Heart left ventricle (tissue), 13 donors: ENCODE measurements at regions not wholly inside any gene's neighbourhood (a gene's known extent, or its start where the extent isn't known, plus 50 kb on each side); places are given as distances from the start of the nearest gene placed in this dataset.

Experiments used
- POLR2A ChIP-seq, 2 donors: fragments of 450-650 bp; IDR thresholded peaks; one replicate each; pipeline ENCODE4 v1.6.1; 2017; ENCODE audit warnings: antibody characterized with exemption in 2 of 2, mild to moderate bottlenecking in 2 of 2, moderate library complexity in 2 of 2
- TF ChIP-seq, protein P1 (sequence below), 12 donors: fragments of 200-600 bp; sonication (generic) in 4 of 12; IDR thresholded peaks; one replicate each; pipeline versions ENCODE4 v1.5.0 to v1.8.0; 2018 to 2022; ENCODE audit warnings: antibody characterized with exemption in 12 of 12, mild to moderate bottlenecking in 5 of 12
- donor health status: ischemic (EF 13 %, LVEDD 7.1; RV severe dilation, severe dysfunction).
- donor health status: DM: no; HTN: yes; CAD: no.
- donor health status: DM: no; HTN: no; CAD: no.
- donor health status: ischemic (EF 25% LVEDD 6.9; RV normal size, moderate dysfunction).
- donor health status: ischemic (EF 25% LVEDD 5.7; RV mildly dilated, moderate dysfunction).
- donor health status: ischemic (EF 35%, LVEDD 5.7; RV mildly dilated, moderate dysfunction).
- donor health status: nonischemic (EF 11% LVEDD 7.7; RV severe dilation, severe dysfunction).
- donor health status: DM: yes; HTN: yes; CAD: no.
- donor health status: PGD.
- donor health status: ischemic (EF 29% LVEDD 5.4; RV normal size, mild dysfunction).
- donor health status: nonischemic (EF 23%, LVEDD 6.1; RV moderate dilation, normal function).

GRCh38 chr3:67302489-67302888 lies 304.4 kb downstream of the KBTBD8 start:
- TF ChIP-seq, protein P1, sequence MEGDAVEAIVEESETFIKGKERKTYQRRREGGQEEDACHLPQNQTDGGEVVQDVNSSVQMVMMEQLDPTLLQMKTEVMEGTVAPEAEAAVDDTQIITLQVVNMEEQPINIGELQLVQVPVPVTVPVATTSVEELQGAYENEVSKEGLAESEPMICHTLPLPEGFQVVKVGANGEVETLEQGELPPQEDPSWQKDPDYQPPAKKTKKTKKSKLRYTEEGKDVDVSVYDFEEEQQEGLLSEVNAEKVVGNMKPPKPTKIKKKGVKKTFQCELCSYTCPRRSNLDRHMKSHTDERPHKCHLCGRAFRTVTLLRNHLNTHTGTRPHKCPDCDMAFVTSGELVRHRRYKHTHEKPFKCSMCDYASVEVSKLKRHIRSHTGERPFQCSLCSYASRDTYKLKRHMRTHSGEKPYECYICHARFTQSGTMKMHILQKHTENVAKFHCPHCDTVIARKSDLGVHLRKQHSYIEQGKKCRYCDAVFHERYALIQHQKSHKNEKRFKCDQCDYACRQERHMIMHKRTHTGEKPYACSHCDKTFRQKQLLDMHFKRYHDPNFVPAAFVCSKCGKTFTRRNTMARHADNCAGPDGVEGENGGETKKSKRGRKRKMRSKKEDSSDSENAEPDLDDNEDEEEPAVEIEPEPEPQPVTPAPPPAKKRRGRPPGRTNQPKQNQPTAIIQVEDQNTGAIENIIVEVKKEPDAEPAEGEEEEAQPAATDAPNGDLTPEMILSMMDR (IDR thresholded peaks at IDR 0.05), result no peak
- no peak for TF ChIP-seq POLR2A (IDR thresholded peaks at IDR 0.05)
